WI38 (cell line): ENCODE measurements at regions not wholly inside any gene's neighbourhood (a gene's known extent, or its start where the extent isn't known, plus 50 kb on each side); places are given as distances from the start of the nearest gene placed in this dataset.

ENCODE experiments used
- H3K4me3 ChIP-seq: 2 replicates; pipeline ENCODE4 v1.5.1; 2011; ENCODE audit warnings: low read depth, mild to moderate bottlenecking, control low read depth, low read length
- TF ChIP-seq, protein P1 (sequence below): IDR thresholded peaks from 2 replicates; pipeline ENCODE4 v1.5.1; 2012; ENCODE audit warnings: low read depth, mild to moderate bottlenecking, control low read depth, low read length

DNA sequence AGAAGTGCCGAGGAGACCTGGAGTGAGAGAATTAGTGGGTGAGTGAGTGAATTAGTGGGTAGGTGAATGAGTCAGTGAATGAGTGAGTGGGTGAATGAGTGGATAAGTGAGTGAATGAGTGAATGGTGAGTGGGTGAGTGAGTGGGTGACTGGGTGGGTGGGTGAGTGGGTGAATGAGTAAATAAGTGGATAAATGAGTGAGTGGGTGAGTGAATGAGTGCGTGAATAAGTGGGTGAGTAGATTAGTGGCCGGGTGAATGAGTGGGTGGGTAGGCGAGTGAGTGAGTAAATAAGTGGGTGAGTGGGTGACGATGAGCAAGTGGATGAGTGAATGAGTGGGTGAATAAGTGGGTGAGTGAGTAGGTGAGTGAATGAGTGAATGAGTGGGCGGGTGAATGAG, 243.7 kb upstream of the MGMT start:
- H3K4me3 ChIP-seq, result no peak overlapping the region
- TF ChIP-seq, protein P1, sequence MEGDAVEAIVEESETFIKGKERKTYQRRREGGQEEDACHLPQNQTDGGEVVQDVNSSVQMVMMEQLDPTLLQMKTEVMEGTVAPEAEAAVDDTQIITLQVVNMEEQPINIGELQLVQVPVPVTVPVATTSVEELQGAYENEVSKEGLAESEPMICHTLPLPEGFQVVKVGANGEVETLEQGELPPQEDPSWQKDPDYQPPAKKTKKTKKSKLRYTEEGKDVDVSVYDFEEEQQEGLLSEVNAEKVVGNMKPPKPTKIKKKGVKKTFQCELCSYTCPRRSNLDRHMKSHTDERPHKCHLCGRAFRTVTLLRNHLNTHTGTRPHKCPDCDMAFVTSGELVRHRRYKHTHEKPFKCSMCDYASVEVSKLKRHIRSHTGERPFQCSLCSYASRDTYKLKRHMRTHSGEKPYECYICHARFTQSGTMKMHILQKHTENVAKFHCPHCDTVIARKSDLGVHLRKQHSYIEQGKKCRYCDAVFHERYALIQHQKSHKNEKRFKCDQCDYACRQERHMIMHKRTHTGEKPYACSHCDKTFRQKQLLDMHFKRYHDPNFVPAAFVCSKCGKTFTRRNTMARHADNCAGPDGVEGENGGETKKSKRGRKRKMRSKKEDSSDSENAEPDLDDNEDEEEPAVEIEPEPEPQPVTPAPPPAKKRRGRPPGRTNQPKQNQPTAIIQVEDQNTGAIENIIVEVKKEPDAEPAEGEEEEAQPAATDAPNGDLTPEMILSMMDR, result no peak

DNA sequence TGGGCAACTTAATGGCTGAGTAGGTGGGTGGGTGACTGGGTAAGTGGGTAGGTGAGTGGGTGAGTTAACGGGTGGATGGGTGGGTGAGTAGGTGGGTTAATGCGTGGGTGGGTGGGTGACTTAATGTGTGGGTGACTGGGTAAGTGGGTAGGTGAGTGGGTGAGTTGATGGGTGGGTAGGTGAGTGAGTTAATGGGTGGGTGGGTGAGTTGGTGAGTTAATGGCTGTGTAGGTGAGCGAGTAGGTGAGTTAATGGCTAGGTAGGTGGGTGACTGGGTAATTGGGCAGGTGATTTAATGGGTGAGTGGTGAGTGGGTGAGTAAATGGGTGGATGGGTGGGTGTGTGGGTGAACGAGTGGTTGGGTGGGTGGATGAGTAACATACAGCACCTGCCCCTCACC, 243.0 kb upstream of the MGMT start:
- no peak overlapping the region for H3K4me3 ChIP-seq
- TF ChIP-seq, protein P1, result no peak

DNA sequence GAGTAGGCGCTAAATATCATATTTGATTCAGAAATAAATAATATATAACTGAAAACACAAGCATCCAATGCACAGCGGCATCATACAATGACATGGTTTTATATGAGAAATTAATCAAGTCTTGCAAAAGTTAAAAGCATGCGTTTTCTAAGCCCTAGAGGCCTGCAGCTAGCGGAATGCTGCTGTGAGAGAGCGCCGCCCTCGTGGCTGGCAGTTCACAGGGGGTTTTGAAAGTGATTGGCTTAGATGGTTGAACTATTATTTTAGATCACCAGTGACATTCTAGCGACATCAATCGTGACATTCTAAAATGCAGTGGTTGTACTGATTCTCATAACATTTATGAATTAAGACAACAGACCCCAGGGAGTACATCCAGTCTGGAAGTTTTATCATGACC, 235.2 kb upstream of the MGMT start:
- no peak overlapping the region for H3K4me3 ChIP-seq
- TF ChIP-seq, protein P1, result no peak

- H3K4me3 ChIP-seq, result no peak overlapping the region
- TF ChIP-seq, protein P1, result no peak
Measured at GRCh38 chr10:129233351-129234148, 233.5 kb upstream of the MGMT start.

GRCh38 chr10:129236274-129236691, 230.8 kb upstream of the MGMT start:
- no peak overlapping the region for H3K4me3 ChIP-seq
- TF ChIP-seq, protein P1, result no peak

DNA sequence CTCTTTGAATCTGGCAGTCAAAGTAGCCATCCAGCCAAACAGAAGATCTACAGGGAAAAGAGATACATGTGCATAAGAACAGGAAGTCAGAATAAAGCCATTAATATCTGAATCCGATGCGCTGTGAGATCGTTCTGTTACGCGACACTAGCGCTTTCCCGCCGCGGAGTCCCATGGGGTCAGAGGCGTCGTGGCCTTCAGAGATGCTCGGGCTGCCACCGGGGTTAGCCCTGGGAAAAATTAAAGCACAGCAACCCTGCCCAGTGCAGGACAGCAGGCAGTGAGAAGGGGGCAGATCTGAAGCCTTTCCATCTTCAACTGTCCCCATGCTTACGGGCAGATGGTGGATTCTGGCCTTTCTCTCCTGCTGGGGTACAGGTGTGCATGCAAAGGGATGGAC, 225.6 kb upstream of the MGMT start:
- TF ChIP-seq, protein P1, result no peak
- H3K4me3 ChIP-seq, result no peak overlapping the region

- TF ChIP-seq, protein P1, result no peak
- no peak overlapping the region for H3K4me3 ChIP-seq
Measured at GRCh38 chr10:129244298-129244697, 222.7 kb upstream of the MGMT start.
